Gastroesophageal sphincter (tissue), 3 donors: ENCODE measurements at regions not wholly inside any gene's neighbourhood (a gene's known extent, or its start where the extent isn't known, plus 50 kb on each side); places are given as distances from the start of the nearest gene placed in this dataset.
"Not testable (repeated sequence)": the region's sequence is repeated elsewhere in the genome, so short reads cannot be mapped to it uniquely, and the experiment has no call there.

ENCODE experiments used
- CTCF ChIP-seq, 4 experiments: fragments of 200-600 bp in 2 of 4; fragments of 450-650 bp in 2 of 4; sonication (generic) in 1 of 4; IDR thresholded peaks; one replicate each; pipeline ENCODE4 v1.5.1; 2017 to 2019; ENCODE audit warnings: antibody characterized with exemption in 4 of 4, mild to moderate bottlenecking in 2 of 4, moderate library complexity in 2 of 4
- EP300 ChIP-seq: sonication (generic); formaldehyde crosslinking; IDR thresholded peaks from one replicate; pipeline ENCODE4 v1.6.1; 2017; ENCODE audit warnings: antibody characterized with exemption, mild to moderate bottlenecking

- not testable (repeated sequence) for TF ChIP-seq EP300; CTCF (IDR thresholded peaks at IDR 0.05)
Observed at GRCh38 chr7:77480102-77480627, 56.9 kb upstream of the PTPN12 start.
